Uterus (tissue), 3 donors: ENCODE measurements at regions not wholly inside any gene's neighbourhood (a gene's known extent, or its start where the extent isn't known, plus 50 kb on each side); places are given as distances from the start of the nearest gene placed in this dataset.

ENCODE experiments used
- DNase-seq, 2 donors: peaks; one replicate each; pipeline ENCODE4 v3.0.0-alpha.2; 2019 to 2020
- H3K27ac ChIP-seq, 2 donors: fragments of 200-600 bp; sonication (generic); 1 replicate in 1 of 2; 2 replicates in 1 of 2; pipeline ENCODE4 v1.5.1; 2016 to 2018
- H3K27me3 ChIP-seq, 2 donors: fragments of 200-600 bp; sonication (generic); one replicate each; pipeline ENCODE4 v1.5.1; 2018 to 2019; ENCODE audit warnings: control low read depth in 1 of 2
- H3K36me3 ChIP-seq, 2 donors: fragments of 200-600 bp; sonication (generic); one replicate each; pipeline ENCODE4 v1.5.1; 2019; ENCODE audit warnings: control low read depth in 1 of 2
- H3K4me1 ChIP-seq, 2 donors: fragments of 200-600 bp; sonication (generic); one replicate each; pipeline ENCODE4 v1.5.1; 2018 to 2019; ENCODE audit warnings: control low read depth in 1 of 2
- H3K4me3 ChIP-seq, 2 donors: fragments of 200-600 bp; sonication (generic); 1 replicate in 1 of 2; 2 replicates in 1 of 2; pipeline ENCODE4 v1.5.1; 2018 to 2019; ENCODE audit warnings: mild to moderate bottlenecking in 1 of 2
- H3K9me3 ChIP-seq, 2 donors: fragments of 200-600 bp; sonication (generic); one replicate each; pipeline ENCODE4 v1.5.1; 2019; ENCODE audit warnings: control low read depth in 1 of 2
- CTCF ChIP-seq, 4 experiments: fragments of 200-600 bp in 2 of 4; fragments of 450-650 bp in 2 of 4; sonication (generic) in 2 of 4; IDR thresholded peaks; one replicate each; pipeline ENCODE4 v1.5.1; 2016 to 2019; ENCODE audit warnings: antibody characterized with exemption in 4 of 4, mild to moderate bottlenecking in 2 of 4, moderate library complexity in 1 of 4
- POLR2A ChIP-seq, 2 donors: fragments of 450-650 bp; IDR thresholded peaks; one replicate each; pipeline ENCODE4 v1.6.1; 2016; ENCODE audit warnings: antibody characterized with exemption in 2 of 2, mild to moderate bottlenecking in 1 of 2, moderate library complexity in 1 of 2
- intact Hi-C: fragments of 100-400 bp; cut with DNase I; formaldehyde crosslinking; loops from one replicate; pipeline ENCODE4 v1.15.1; 2023; ENCODE audit warnings: low total_unique reads
- donor health status: DM: yes; HTN: yes; CAD: no.

DNA sequence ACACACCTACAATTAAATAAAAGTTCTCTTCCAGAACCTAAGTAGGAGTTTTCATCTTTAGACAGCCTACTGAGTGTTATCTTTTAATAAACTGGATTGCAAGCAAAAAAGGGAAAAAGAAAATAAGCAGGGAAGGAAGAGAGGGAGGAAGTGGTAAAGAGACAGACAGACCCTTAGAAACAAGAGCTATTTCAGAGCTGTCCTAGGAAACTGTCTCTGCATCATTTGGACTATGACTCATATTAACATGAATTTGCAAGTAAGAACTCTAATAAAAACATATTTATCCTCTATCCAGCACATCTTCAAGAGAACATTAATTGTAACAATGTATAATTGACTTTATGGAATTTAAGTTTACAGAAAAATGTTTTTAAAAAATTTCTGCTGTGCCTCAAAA is 438.8 kb upstream of the USP15 start:
- no peak for DNase-seq
- Histone ChIP-seq H3K27me3 (no peaks in the 10 kb centered on the region), H3K9me3 (no peaks in the 10 kb centered on the region), H3K4me3 (no peak overlapping the region), H3K27ac (no peak overlapping the region), H3K36me3 (no peaks in the 10 kb centered on the region), H3K4me1 (no peaks in the 10 kb centered on the region)
- intact Hi-C loops = no loop called here
- TF ChIP-seq POLR2A (IDR thresholded peaks at IDR 0.05) = no peak
- TF ChIP-seq CTCF (IDR thresholded peaks at IDR 0.05) = no peak

DNA sequence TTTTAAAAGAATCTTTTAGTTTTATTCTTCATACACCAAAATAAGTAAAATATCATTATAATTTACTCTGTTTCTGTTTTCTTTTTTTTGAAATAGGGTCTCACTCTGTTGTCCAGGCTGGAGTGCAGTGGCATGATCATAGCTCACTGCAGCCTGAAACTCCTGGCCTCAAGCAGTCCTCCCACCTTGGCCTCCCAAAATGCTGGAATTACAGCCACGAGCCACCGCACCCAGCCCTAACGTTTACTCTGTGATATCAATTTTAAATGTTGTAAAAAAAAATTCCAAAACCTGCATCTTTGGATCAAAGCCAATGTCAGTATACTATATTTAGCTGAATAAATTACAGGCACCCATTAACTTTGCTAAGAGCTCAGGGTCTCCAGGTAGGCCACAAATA is 437.1 kb upstream of the USP15 start:
- no peak overlapping the region for H3K27ac ChIP-seq
- H3K36me3 ChIP-seq = no peaks in the 10 kb centered on the region
- H3K9me3 ChIP-seq = no peaks in the 10 kb centered on the region
- H3K4me1 ChIP-seq = no peaks in the 10 kb centered on the region
- no peak for DNase-seq
- TF ChIP-seq POLR2A (IDR thresholded peaks at IDR 0.05) (no peak), CTCF (IDR thresholded peaks at IDR 0.05) (no peak)
- no peak overlapping the region for H3K4me3 ChIP-seq
- intact Hi-C loops = no loop called here
- no peaks in the 10 kb centered on the region for H3K27me3 ChIP-seq

GRCh38 chr12:61846765-61847164 is 413.4 kb upstream of the USP15 start:
- intact Hi-C loops = no loop called here
- Histone ChIP-seq H3K27ac (no peak overlapping the region), H3K27me3 (no peaks in the 10 kb centered on the region), H3K36me3 (no peaks in the 10 kb centered on the region), H3K4me1 (no peaks in the 10 kb centered on the region), H3K4me3 (no peak overlapping the region), H3K9me3 (no peaks in the 10 kb centered on the region)
- TF ChIP-seq POLR2A (IDR thresholded peaks at IDR 0.05) (no peak), CTCF (IDR thresholded peaks at IDR 0.05) (no peak)
- no peak for DNase-seq

DNA sequence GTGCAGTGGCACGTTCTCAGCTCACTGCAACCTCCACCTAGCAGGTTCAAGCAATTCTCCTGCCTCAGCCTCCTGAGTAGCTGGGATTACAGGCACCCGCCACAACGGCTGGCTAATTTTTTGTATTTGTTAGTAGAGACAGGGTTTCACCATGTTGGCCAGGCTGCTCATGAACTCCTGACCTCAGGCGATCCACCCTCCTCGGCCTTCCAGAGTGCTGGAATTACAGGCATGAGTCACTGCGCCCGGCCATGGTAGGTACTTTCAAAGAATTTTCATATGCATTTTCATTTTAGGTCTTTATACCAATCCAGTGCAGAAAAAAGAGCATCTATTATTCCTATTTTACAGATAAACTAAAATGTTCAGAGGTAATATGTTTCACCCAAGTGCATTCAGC is 411.3 kb upstream of the USP15 start:
- Histone ChIP-seq H3K27ac (no peak overlapping the region), H3K4me1 (no peaks in the 10 kb centered on the region), H3K9me3 (no peaks in the 10 kb centered on the region), H3K27me3 (no peaks in the 10 kb centered on the region), H3K36me3 (no peaks in the 10 kb centered on the region), H3K4me3 (no peak overlapping the region)
- no peak for TF ChIP-seq POLR2A (IDR thresholded peaks at IDR 0.05)
- TF ChIP-seq CTCF (IDR thresholded peaks at IDR 0.05) = no peak
- no peak for DNase-seq
- intact Hi-C loops = no loop called here

- DNase-seq = no peak
- intact Hi-C loops = no loop called here
- H3K27ac ChIP-seq = no peak overlapping the region
Observed at GRCh38 chr12:61853945-61854344, 406.3 kb upstream of the USP15 start.

More at GRCh38 chr12:61853945-61854344, 406.3 kb upstream of the USP15 start:
- no peak for TF ChIP-seq CTCF (IDR thresholded peaks at IDR 0.05)
- no peak for TF ChIP-seq POLR2A (IDR thresholded peaks at IDR 0.05)
- H3K4me1 ChIP-seq = no peaks in the 10 kb centered on the region
- no peaks in the 10 kb centered on the region for H3K36me3 ChIP-seq
- H3K9me3 ChIP-seq = no peaks in the 10 kb centered on the region
- H3K27me3 ChIP-seq = no peaks in the 10 kb centered on the region
- H3K4me3 ChIP-seq = no peak overlapping the region
